ENCODE measurements at regions not wholly inside any gene's neighbourhood (a gene's known extent, or its start where the extent isn't known, plus 50 kb on each side); places are given as distances from the start of the nearest gene placed in this dataset.

DNA sequence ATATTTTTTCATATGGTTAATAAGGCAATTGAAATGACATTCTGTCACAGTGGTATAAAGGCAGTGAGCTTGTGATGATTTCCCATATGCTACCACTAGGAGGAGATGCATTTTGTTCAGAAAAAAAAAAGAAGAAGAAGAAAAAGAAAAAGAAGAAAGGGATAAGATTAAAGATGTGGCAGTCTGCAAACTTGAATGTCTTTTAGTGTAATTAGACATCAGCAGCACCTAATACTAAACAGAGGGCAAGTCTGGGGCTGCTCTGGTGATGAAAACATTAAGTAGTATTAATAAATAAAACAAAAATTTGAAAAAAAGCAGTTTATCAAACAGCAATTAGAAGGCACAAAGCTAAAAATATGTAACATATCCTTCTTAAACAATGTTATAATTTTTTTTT, 95.4 kb upstream of the DEFB112 start:
- H3K27ac ChIP-seq: no peak overlapping the region
- DNase-seq (no peak), ATAC-seq (no peak)
- intact Hi-C loops (cut with DNase I): no loop called here
- H3K9me3 ChIP-seq: no peaks in the 10 kb centered on the region
- H3K36me3 ChIP-seq: no peaks in the 10 kb centered on the region
- no peaks in the 10 kb centered on the region for H3K4me1 ChIP-seq
- TF ChIP-seq, protein P1, sequence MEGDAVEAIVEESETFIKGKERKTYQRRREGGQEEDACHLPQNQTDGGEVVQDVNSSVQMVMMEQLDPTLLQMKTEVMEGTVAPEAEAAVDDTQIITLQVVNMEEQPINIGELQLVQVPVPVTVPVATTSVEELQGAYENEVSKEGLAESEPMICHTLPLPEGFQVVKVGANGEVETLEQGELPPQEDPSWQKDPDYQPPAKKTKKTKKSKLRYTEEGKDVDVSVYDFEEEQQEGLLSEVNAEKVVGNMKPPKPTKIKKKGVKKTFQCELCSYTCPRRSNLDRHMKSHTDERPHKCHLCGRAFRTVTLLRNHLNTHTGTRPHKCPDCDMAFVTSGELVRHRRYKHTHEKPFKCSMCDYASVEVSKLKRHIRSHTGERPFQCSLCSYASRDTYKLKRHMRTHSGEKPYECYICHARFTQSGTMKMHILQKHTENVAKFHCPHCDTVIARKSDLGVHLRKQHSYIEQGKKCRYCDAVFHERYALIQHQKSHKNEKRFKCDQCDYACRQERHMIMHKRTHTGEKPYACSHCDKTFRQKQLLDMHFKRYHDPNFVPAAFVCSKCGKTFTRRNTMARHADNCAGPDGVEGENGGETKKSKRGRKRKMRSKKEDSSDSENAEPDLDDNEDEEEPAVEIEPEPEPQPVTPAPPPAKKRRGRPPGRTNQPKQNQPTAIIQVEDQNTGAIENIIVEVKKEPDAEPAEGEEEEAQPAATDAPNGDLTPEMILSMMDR (IDR thresholded peaks at IDR 0.05): peak in 3 of 9 donors; percentile 22 to 30 (median 28)
- H3K4me3 ChIP-seq: no peak overlapping the region
- H3K27me3 ChIP-seq: no peaks in the 10 kb centered on the region

- intact Hi-C loops (cut with DNase I): no loop called here
- Histone ChIP-seq H3K4me3 (no peak overlapping the region), H3K4me1 (no peaks in the 10 kb centered on the region), H3K36me3 (no peaks in the 10 kb centered on the region), H3K27me3 (no peaks in the 10 kb centered on the region), H3K27ac (no peak overlapping the region), H3K9me3 (no peaks in the 10 kb centered on the region)
- ATAC-seq: no peak
- WGBS, 2 donors: 77 to 78% methylated on average over 3 of the region's 3 CpGs
- TF ChIP-seq, protein P1 (IDR thresholded peaks at IDR 0.05): no peak
- no peak for DNase-seq
Observed at GRCh38 chr6:50147371-50147770, 97.6 kb upstream of the DEFB112 start.

GRCh38 chr6:50180646-50181045, 130.9 kb upstream of the DEFB112 start:
- H3K4me1 ChIP-seq: no peaks in the 10 kb centered on the region
- WGBS, 2 donors: 76 to 87% methylated on average over 1 of the region's 1 CpG
- no peak overlapping the region for H3K4me3 ChIP-seq
- TF ChIP-seq, protein P1 (IDR thresholded peaks at IDR 0.05): no peak
- no peaks in the 10 kb centered on the region for H3K36me3 ChIP-seq
- no peak for ATAC-seq
- no peak overlapping the region for H3K27ac ChIP-seq
- H3K27me3 ChIP-seq: no peaks in the 10 kb centered on the region
- H3K9me3 ChIP-seq: peaks cover 0 to 10% (median 0%) of the 10 kb centered on the region in 11 donors
- intact Hi-C loops (cut with DNase I): no loop called here
- no peak for DNase-seq

DNA sequence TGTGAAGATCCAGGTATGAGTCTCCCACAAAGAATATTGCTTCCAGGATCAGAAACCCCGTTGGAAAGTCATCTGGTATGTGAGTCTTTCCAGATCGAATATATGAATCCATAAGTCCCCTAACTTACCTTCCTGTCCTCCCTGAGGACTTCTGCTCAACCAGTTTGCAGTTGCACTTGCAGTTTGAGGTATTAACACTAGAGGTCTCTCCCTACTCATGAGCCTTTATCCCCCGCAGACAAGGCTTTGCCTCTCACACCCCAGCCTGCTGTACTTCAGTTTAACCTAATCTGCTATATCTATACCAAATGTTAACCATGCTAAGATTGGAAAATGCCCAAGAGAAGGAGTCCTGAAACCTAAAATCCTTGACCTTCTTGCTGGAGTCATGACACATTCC, 135.3 kb upstream of the DEFB112 start:
- TF ChIP-seq, protein P1 (IDR thresholded peaks at IDR 0.05): peak in 1 of 9 donors; percentile 28

More for the DNA sequence above, 135.3 kb upstream of the DEFB112 start:
- 19 to 32% methylated on average over 3 of the region's 3 CpGs for WGBS, 2 donors
- ATAC-seq (no peak), DNase-seq (no peak)
- Histone ChIP-seq H3K27me3 (no peaks in the 10 kb centered on the region), H3K36me3 (no peaks in the 10 kb centered on the region), H3K4me3 (no peak overlapping the region), H3K9me3 (no peaks in the 10 kb centered on the region), H3K27ac (no peak overlapping the region), H3K4me1 (no peaks in the 10 kb centered on the region)
- intact Hi-C loops (cut with DNase I): no loop called here
